HepG2 (cell line): ENCODE measurements at regions not wholly inside any gene's neighbourhood (a gene's known extent, or its start where the extent isn't known, plus 50 kb on each side); places are given as distances from the start of the nearest gene placed in this dataset.

Experiments
- ATAC-seq: fragments of 200-7000 bp; cut with Tn5 transposase; 3 replicates; pipeline ENCODE4 v1.9.1; 2020; ENCODE audit warnings: mild to moderate bottlenecking, moderate library complexity
- BruUV-seq: library from RNA; stranded (reverse); fragments of 400-500 nt; replicated peaks from 2 replicates; lab custom pipeline; 2021; lab: Mats Ljungman, UMichigan
- CTCF ChIA-PET: fragments of 300-600 bp; formaldehyde crosslinking; extraction: SDS; loops from one replicate; lab custom pipeline; 2021; ENCODE audit warnings: low total read pairs, inconsistent platforms, low intra/inter-chr PET ratio; lab: Yijun Ruan, JAX
- POLR2A ChIA-PET: fragments of 350-600 bp; sonication (Branson Sonifier 250); formaldehyde crosslinking; loops from one replicate; lab custom pipeline; 2020; ENCODE audit warnings: antibody characterized with exemption, inconsistent platforms; lab: Yijun Ruan, JAX
- DNase-seq: peaks from one replicate; pipeline ENCODE4 v3.0.0-alpha.2; 2015; ENCODE audit warnings: low spot score
- FAIRE-seq: peaks from 3 replicates; lab custom pipeline; 2011; peaks lifted over from hg19 to GRCh38; lab: Jason Lieb, UNC
- H2AFZ ChIP-seq: one replicate; pipeline ENCODE4 v1.6.1; 2011; ENCODE audit warnings: low read length, inconsistent platforms
- H3K27ac ChIP-seq: fragments of 300-600 bp; 3 replicates; pipeline ENCODE4 v1.8.0; 2011; ENCODE audit warnings: mixed run types, mild to moderate bottlenecking, mixed read lengths, low read length, inconsistent platforms; ENCODE audit not compliant: insufficient read depth; ENCODE audit errors: extremely low read length
- H3K27me3 ChIP-seq, 2 experiments: fragments of 200-600 bp in 1 of 2; 2 replicates in 1 of 2; 3 replicates in 1 of 2; pipeline versions ENCODE4 v1.6.0 to v1.8.0; 2011; ENCODE audit warnings: low read length in 2 of 2, mild to moderate bottlenecking in 2 of 2, moderate library complexity in 2 of 2, inconsistent platforms in 1 of 2; ENCODE audit not compliant: insufficient read depth in 2 of 2, control insufficient read depth in 1 of 2
- H3K36me3 ChIP-seq, 2 experiments: fragments of 200-600 bp in 1 of 2; replicated peaks in 1 of 2; 2 replicates in 1 of 2; 3 replicates in 1 of 2; pipeline versions ENCODE4 v1.5.1 to v1.8.0; 2011; ENCODE audit warnings: low read length in 2 of 2, inconsistent platforms in 1 of 2; ENCODE audit not compliant: insufficient read depth in 2 of 2, control insufficient read depth in 1 of 2
- H3K4me1 ChIP-seq: 2 replicates; pipeline ENCODE4 v1.5.1; 2012; ENCODE audit warnings: low read length, inconsistent platforms; ENCODE audit not compliant: insufficient read depth
- H3K4me2 ChIP-seq: 2 replicates; pipeline ENCODE4 v1.6.0; 2011; ENCODE audit warnings: low read depth, low read length, inconsistent platforms
- H3K4me3 ChIP-seq, 3 experiments: fragments of 200-600 bp in 1 of 3; sonication (generic), shearing (Covaris generic) in 1 of 3; replicated peaks in 1 of 3; 2 replicates each; pipeline ENCODE4 v1.5.1; 2011 to 2016; ENCODE audit warnings: low read length in 3 of 3, inconsistent platforms in 2 of 3, low read depth in 2 of 3, mild to moderate bottlenecking in 2 of 3, control low read depth in 1 of 3, mixed read lengths in 1 of 3; ENCODE audit not compliant: insufficient read depth in 1 of 3
- H3K79me2 ChIP-seq: one replicate; pipeline ENCODE4 v1.6.1; 2011; ENCODE audit warnings: low read length, inconsistent platforms; ENCODE audit not compliant: insufficient read depth
- H3K9ac ChIP-seq: 2 replicates; pipeline ENCODE4 v1.6.0; 2011; ENCODE audit warnings: mild to moderate bottlenecking, low read depth, low read length, inconsistent platforms; ENCODE audit not compliant: insufficient read depth
- H3K9me3 ChIP-seq: 2 replicates; pipeline ENCODE4 v1.5.1; 2012; ENCODE audit warnings: mild to moderate bottlenecking, low read length
- H4K20me1 ChIP-seq: 2 replicates; pipeline ENCODE4 v1.6.0; 2011; ENCODE audit warnings: inconsistent platforms, mild to moderate bottlenecking, low read length, moderate library complexity; ENCODE audit not compliant: insufficient read depth
- ATF6 ChIP-seq: sonication (generic); formaldehyde crosslinking; conservative IDR thresholded peaks from 2 replicates; pipeline ENCODE4 v1.4.0; 2020; ENCODE audit warnings: missing genetic modification reagents
- EEA1 ChIP-seq: sonication (generic); formaldehyde crosslinking; IDR thresholded peaks from 2 replicates; pipeline ENCODE4 v1.5.1; 2020; ENCODE audit warnings: mild to moderate bottlenecking, missing genetic modification reagents, borderline replicate concordance
- GLI4 ChIP-seq: sonication (generic); formaldehyde crosslinking; IDR thresholded peaks from 2 replicates; pipeline ENCODE4 v1.5.1; 2020; ENCODE audit warnings: missing genetic modification reagents, mild to moderate bottlenecking, moderate library complexity, borderline replicate concordance
- HNRNPK ChIP-seq: fragments of 200-400 bp; formaldehyde crosslinking; IDR thresholded peaks from 2 replicates; pipeline ENCODE4 v1.6.1; 2018; ENCODE audit warnings: low read length, low read depth, moderate library complexity, mild to moderate bottlenecking; ENCODE audit not compliant: poor library complexity, severe bottlenecking
- KIAA2018 ChIP-seq: sonication (generic); formaldehyde crosslinking; IDR thresholded peaks from 2 replicates; pipeline ENCODE4 v1.5.0; 2020; ENCODE audit warnings: mild to moderate bottlenecking, missing genetic modification reagents, borderline replicate concordance
- KLF13 ChIP-seq: sonication (generic); formaldehyde crosslinking; IDR thresholded peaks from 2 replicates; pipeline ENCODE4 v1.4.0; 2020; ENCODE audit warnings: mild to moderate bottlenecking, missing genetic modification reagents
- NKX3-1 ChIP-seq: sonication (generic); formaldehyde crosslinking; IDR thresholded peaks from 2 replicates; pipeline ENCODE4 v1.5.0; 2020; ENCODE audit warnings: missing genetic modification reagents
- TAF1 ChIP-seq: sonication (generic); formaldehyde crosslinking; IDR thresholded peaks from 2 replicates; pipeline ENCODE4 v1.4.0; 2020; ENCODE audit warnings: missing genetic modification reagents
- ZC3H4 ChIP-seq: sonication (generic); formaldehyde crosslinking; IDR thresholded peaks from 2 replicates; pipeline ENCODE4 v1.4.0; 2020; ENCODE audit warnings: missing genetic modification reagents, borderline replicate concordance
- ZFP90 ChIP-seq: sonication (generic); formaldehyde crosslinking; IDR thresholded peaks from 2 replicates; pipeline ENCODE4 v1.8.0; 2022; ENCODE audit warnings: missing genetic modification reagents, mild to moderate bottlenecking, inconsistent platforms, borderline replicate concordance
- ZNF260 ChIP-seq: sonication (generic); formaldehyde crosslinking; IDR thresholded peaks from 2 replicates; pipeline ENCODE4 v1.4.0; 2020; ENCODE audit warnings: missing genetic modification reagents, low read depth, mild to moderate bottlenecking, borderline replicate concordance
- WGBS: methylation state at CpG from one replicate; pipeline ENCODE4 v1.1.6; 2017; ENCODE audit warnings: low lambda C conversion rate; 5-methylcytosine and 5-hydroxymethylcytosine counted together
- in situ Hi-C: cut with HindIII; loops from 2 replicates; pipeline ENCODE4 v1.10.0; 2017; ENCODE audit warnings: low pct_unique_long_range_greater_than_20kb; ENCODE audit not compliant: extremely low pct_ligation_motif_present
- intact Hi-C: fragments of 100-400 bp; cut with micrococcal nuclease; formaldehyde crosslinking; loops from one replicate; pipeline ENCODE4 v1.10.0; 2022; ENCODE audit not compliant: unreplicated experiment
- TF ChIP-seq, protein P1 (sequence below): sonication (generic); formaldehyde crosslinking; IDR thresholded peaks from 2 replicates; pipeline ENCODE4 v1.5.1; 2020; ENCODE audit warnings: missing genetic modification reagents, mild to moderate bottlenecking, borderline replicate concordance
- TF ChIP-seq, protein P2 (sequence below): sonication (generic); formaldehyde crosslinking; IDR thresholded peaks from 2 replicates; pipeline ENCODE4 v1.4.0; 2020; ENCODE audit warnings: missing genetic modification reagents

DNA sequence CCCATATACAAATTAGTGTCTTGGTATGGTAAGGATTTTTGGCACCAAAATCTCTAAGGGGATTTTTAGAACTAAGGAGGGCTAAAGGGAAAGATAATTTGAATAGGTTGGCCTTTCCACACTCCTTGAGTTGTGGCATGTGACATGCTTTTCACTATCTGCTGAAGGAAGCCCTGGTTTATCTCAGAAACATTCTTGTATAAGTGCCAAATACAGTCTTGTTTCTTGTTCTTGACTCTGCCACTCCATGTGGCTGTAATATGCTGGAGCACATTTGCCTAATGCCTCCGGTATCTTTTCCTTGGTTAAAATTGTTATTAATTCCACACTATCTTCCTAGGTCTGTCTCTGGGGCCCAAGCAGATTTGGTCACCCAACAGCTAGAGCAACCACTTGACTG lies 457.0 kb downstream of the USP25 start:
- DNase-seq = no peak
- Histone ChIP-seq H3K79me2 (no peaks in the 10 kb centered on the region), H3K9me3 (no peaks in the 10 kb centered on the region), H3K9ac (no peak overlapping the region), H3K4me3 (no peak overlapping the region), H3K27ac (no peak overlapping the region), H2AFZ (no peak overlapping the region), H3K4me2 (no peak overlapping the region), H3K27me3 (no peaks in the 10 kb centered on the region), H3K36me3 (no peaks in the 10 kb centered on the region), H4K20me1 (no peaks in the 10 kb centered on the region), H3K4me1 (no peaks in the 10 kb centered on the region)
- WGBS = 74% methylated on average over 1 of the region's 1 CpG
- no peak for ATAC-seq
- intact Hi-C loops = no loop called here
- POLR2A ChIA-PET = no interaction called here
- CTCF ChIA-PET = no interaction called here
- no TSS peak for BruUV-seq
- no peak for FAIRE-seq
- in situ Hi-C loops = no loop called here
- TF ChIP-seq KIAA2018 (CRISPR knock-in tag) (no peak), GLI4 (no peak), HNRNPK (no peak), ZNF260 (CRISPR knock-in tag) (no peak), NKX3-1 (CRISPR knock-in tag) (no peak), ATF6 (CRISPR knock-in tag) (no peak), EEA1 (no peak), ZFP90 (no peak), ZC3H4 (CRISPR knock-in tag) (no peak), KLF13 (CRISPR knock-in tag) (no peak), TAF1 (CRISPR knock-in tag) (no peak)
- TF ChIP-seq, protein P1, sequence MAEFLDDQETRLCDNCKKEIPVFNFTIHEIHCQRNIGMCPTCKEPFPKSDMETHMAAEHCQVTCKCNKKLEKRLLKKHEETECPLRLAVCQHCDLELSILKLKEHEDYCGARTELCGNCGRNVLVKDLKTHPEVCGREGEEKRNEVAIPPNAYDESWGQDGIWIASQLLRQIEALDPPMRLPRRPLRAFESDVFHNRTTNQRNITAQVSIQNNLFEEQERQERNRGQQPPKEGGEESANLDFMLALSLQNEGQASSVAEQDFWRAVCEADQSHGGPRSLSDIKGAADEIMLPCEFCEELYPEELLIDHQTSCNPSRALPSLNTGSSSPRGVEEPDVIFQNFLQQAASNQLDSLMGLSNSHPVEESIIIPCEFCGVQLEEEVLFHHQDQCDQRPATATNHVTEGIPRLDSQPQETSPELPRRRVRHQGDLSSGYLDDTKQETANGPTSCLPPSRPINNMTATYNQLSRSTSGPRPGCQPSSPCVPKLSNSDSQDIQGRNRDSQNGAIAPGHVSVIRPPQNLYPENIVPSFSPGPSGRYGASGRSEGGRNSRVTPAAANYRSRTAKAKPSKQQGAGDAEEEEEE (CRISPR knock-in tag) = no peak
- TF ChIP-seq, protein P2, sequence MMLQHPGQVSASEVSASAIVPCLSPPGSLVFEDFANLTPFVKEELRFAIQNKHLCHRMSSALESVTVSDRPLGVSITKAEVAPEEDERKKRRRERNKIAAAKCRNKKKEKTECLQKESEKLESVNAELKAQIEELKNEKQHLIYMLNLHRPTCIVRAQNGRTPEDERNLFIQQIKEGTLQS = no peak
